SK-N-SH treated with all-trans-retinoic acid at 6 μM for 48 hours (cell line): ENCODE measurements at regions not wholly inside any gene's neighbourhood (a gene's known extent, or its start where the extent isn't known, plus 50 kb on each side); places are given as distances from the start of the nearest gene placed in this dataset.
A peak's percentile ranks its signal among the peaks of the same experiment; 100 is the strongest.

Experiments
- ATAC-seq: fragments of 200-7000 bp; cut with Tn5 transposase; 3 replicates; pipeline ENCODE4 v1.9.1; 2020; ENCODE audit warnings: mild to moderate bottlenecking, moderate library complexity
- ARNTL ChIP-seq: fragments of 450-650 bp; formaldehyde crosslinking; IDR thresholded peaks from 2 replicates; pipeline ENCODE4 v1.5.0; 2020; ENCODE audit warnings: low read depth, mild to moderate bottlenecking, moderate library complexity, borderline replicate concordance
- BACH2 ChIP-seq: fragments of 250-450 bp; sonication (Bioruptor Pico); IDR thresholded peaks from 2 replicates; pipeline ENCODE4 v1.9.0; 2021; ENCODE audit warnings: mild to moderate bottlenecking, borderline replicate concordance
- CREB5 ChIP-seq: fragments of 250-450 bp; sonication (Bioruptor Pico); IDR thresholded peaks from 2 replicates; pipeline ENCODE4 v1.5.1; 2020; ENCODE audit warnings: low read depth, mild to moderate bottlenecking, moderate library complexity
- CSRNP3 ChIP-seq: fragments of 250-450 bp; sonication (Bioruptor Pico); IDR thresholded peaks from 2 replicates; pipeline ENCODE4 v1.5.1; 2021; ENCODE audit warnings: mild to moderate bottlenecking, moderate library complexity
- GLIS3 ChIP-seq: fragments of 250-450 bp; sonication (Bioruptor Pico); IDR thresholded peaks from 2 replicates; pipeline ENCODE4 v1.5.0; 2020; ENCODE audit warnings: mild to moderate bottlenecking, moderate library complexity
- ISL1 ChIP-seq: fragments of 250-450 bp; sonication (Bioruptor Pico); IDR thresholded peaks from 2 replicates; pipeline ENCODE4 v2.1.2; 2022; ENCODE audit warnings: mild to moderate bottlenecking, moderate library complexity
- OSR1 ChIP-seq: fragments of 250-450 bp; sonication (Bioruptor Pico); IDR thresholded peaks from 2 replicates; pipeline ENCODE4 v1.8.0; 2022; ENCODE audit warnings: moderate library complexity, mild to moderate bottlenecking, inconsistent platforms
- PATZ1 ChIP-seq: fragments of 250-450 bp; sonication (Bioruptor Pico); IDR thresholded peaks from 2 replicates; pipeline ENCODE4 v1.8.0; 2020; ENCODE audit warnings: mild to moderate bottlenecking, moderate library complexity, borderline replicate concordance
- POU6F1 ChIP-seq: fragments of 250-450 bp; sonication (Bioruptor Pico); IDR thresholded peaks from 2 replicates; pipeline ENCODE4 v1.8.0; 2021; ENCODE audit warnings: low read depth, mild to moderate bottlenecking, moderate library complexity, borderline replicate concordance
- PPARA ChIP-seq: fragments of 250-450 bp; sonication (Bioruptor Pico); IDR thresholded peaks from 2 replicates; pipeline ENCODE4 v1.5.0; 2020; ENCODE audit warnings: mild to moderate bottlenecking, borderline replicate concordance
- RARB ChIP-seq: fragments of 250-450 bp; sonication (Bioruptor Pico); IDR thresholded peaks from 2 replicates; pipeline ENCODE4 v1.8.0; 2021; ENCODE audit warnings: mild to moderate bottlenecking, moderate library complexity
- SNAI2 ChIP-seq: fragments of 250-450 bp; sonication (Bioruptor Pico); IDR thresholded peaks from 2 replicates; pipeline ENCODE4 v1.5.0; 2020; ENCODE audit warnings: mild to moderate bottlenecking, moderate library complexity
- TOX ChIP-seq: fragments of 250-450 bp; sonication (Bioruptor Pico); IDR thresholded peaks from 2 replicates; pipeline ENCODE4 v1.8.0; 2021; ENCODE audit warnings: mild to moderate bottlenecking, moderate library complexity, borderline replicate concordance
- TSHZ2 ChIP-seq: fragments of 250-450 bp; sonication (Bioruptor Pico); IDR thresholded peaks from 2 replicates; pipeline ENCODE4 v1.5.0; 2020; ENCODE audit warnings: mild to moderate bottlenecking, moderate library complexity
- ZC3H10 ChIP-seq: fragments of 250-450 bp; sonication (Bioruptor Pico); IDR thresholded peaks from 2 replicates; pipeline ENCODE4 v1.5.1; 2021; ENCODE audit warnings: mild to moderate bottlenecking, moderate library complexity
- ZFP30 ChIP-seq: fragments of 450-650 bp; formaldehyde crosslinking; IDR thresholded peaks from 2 replicates; pipeline ENCODE4 v1.5.0; 2022; ENCODE audit warnings: mild to moderate bottlenecking, moderate library complexity
- ZNF565 ChIP-seq: fragments of 450-650 bp; formaldehyde crosslinking; conservative IDR thresholded peaks from 2 replicates; pipeline ENCODE4 v1.5.0; 2020; ENCODE audit warnings: low read depth, mild to moderate bottlenecking, moderate library complexity
- ZNF70 ChIP-seq: fragments of 450-650 bp; formaldehyde crosslinking; IDR thresholded peaks from 2 replicates; pipeline ENCODE4 v1.5.0; 2020; ENCODE audit warnings: mild to moderate bottlenecking, moderate library complexity
- ZNF8 ChIP-seq: fragments of 450-650 bp; formaldehyde crosslinking; IDR thresholded peaks from 2 replicates; pipeline ENCODE4 v1.5.0; 2020; ENCODE audit warnings: mild to moderate bottlenecking, moderate library complexity

- 0 out of 3 replicates have a peak, but pooled peaks have one; percentile 32 for ATAC-seq
- TF ChIP-seq TOX: no peak
- TF ChIP-seq CSRNP3 (CRISPR knock-in tag): no peak
- no peak for TF ChIP-seq PATZ1 (CRISPR knock-in tag)
- no peak for TF ChIP-seq BACH2 (CRISPR knock-in tag)
- no peak for TF ChIP-seq ZC3H10 (CRISPR knock-in tag)
- TF ChIP-seq ZFP30 (CRISPR knock-in tag): no peak
- TF ChIP-seq ZNF70 (CRISPR knock-in tag): no peak
- TF ChIP-seq GLIS3 (CRISPR knock-in tag): no peak
- TF ChIP-seq POU6F1 (CRISPR knock-in tag): no peak
These were observed 195.7 kb upstream of the SASH1 start for GRCh38 chr6:148146717-148147462.

GRCh38 chr6:148147463-148147830, 195.2 kb upstream of the SASH1 start:
- no peak for ATAC-seq
- no peak for TF ChIP-seq ZNF565 (CRISPR knock-in tag)
- TF ChIP-seq TOX: no peak
- TF ChIP-seq ISL1: no peak
- TF ChIP-seq TSHZ2 (CRISPR knock-in tag): no peak
- no peak for TF ChIP-seq ARNTL
- TF ChIP-seq RARB (CRISPR knock-in tag): no peak
- no peak for TF ChIP-seq ZNF8 (CRISPR knock-in tag)
- no peak for TF ChIP-seq CREB5
- TF ChIP-seq, all 23 proteins: peak for 0

- TF ChIP-seq POU6F1 (CRISPR knock-in tag) (no peak), PPARA (no peak), RARB (CRISPR knock-in tag) (no peak), ZC3H10 (CRISPR knock-in tag) (no peak), BACH2 (CRISPR knock-in tag) (no peak), ARNTL (no peak), SNAI2 (CRISPR knock-in tag) (no peak), OSR1 (no peak)
- no peak for ATAC-seq
These were observed 190.6 kb upstream of the SASH1 start for GRCh38 chr6:148151896-148152643.
